ENCODE measurements at regions not wholly inside any gene's neighbourhood (a gene's known extent, or its start where the extent isn't known, plus 50 kb on each side); places are given as distances from the start of the nearest gene placed in this dataset.

DNA sequence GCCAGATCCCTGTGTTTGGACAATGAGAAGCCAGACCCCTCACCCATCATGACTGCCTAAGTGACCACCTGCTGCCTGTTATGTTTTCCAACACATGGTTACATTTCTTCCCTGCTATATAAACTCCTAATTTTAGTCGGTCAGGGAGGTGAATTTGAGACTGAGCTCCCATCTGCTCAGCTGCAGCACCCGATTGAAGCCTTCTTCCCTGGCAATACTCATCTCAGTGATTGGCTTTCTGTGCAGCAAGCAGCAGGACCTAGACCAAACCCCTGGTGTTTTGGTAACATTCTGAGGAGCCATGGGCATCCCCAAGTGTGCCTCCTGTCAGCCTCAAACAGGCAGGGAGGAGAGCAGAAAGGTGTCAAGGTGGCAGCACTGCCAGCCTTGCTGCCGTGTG is 141.2 kb downstream of the CD8B2 start:
- WGBS (ENCODE audit: insufficient coverage, low coverage, low lambda C conversion rate, missing lambda C conversion rate) = 91% methylated on average over 3 of the region's 3 CpGs
- DNase-seq (no peak), ATAC-seq (no peak)
- no peaks in the 10 kb centered on the region for H3K36me3 ChIP-seq
- H3K4me3 ChIP-seq = no peak overlapping the region
- H3K9me3 ChIP-seq = no peaks in the 10 kb centered on the region
- H3K27ac ChIP-seq = no peak overlapping the region
- no peaks in the 10 kb centered on the region for H3K4me1 ChIP-seq
- TF ChIP-seq, protein P1, sequence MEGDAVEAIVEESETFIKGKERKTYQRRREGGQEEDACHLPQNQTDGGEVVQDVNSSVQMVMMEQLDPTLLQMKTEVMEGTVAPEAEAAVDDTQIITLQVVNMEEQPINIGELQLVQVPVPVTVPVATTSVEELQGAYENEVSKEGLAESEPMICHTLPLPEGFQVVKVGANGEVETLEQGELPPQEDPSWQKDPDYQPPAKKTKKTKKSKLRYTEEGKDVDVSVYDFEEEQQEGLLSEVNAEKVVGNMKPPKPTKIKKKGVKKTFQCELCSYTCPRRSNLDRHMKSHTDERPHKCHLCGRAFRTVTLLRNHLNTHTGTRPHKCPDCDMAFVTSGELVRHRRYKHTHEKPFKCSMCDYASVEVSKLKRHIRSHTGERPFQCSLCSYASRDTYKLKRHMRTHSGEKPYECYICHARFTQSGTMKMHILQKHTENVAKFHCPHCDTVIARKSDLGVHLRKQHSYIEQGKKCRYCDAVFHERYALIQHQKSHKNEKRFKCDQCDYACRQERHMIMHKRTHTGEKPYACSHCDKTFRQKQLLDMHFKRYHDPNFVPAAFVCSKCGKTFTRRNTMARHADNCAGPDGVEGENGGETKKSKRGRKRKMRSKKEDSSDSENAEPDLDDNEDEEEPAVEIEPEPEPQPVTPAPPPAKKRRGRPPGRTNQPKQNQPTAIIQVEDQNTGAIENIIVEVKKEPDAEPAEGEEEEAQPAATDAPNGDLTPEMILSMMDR (IDR thresholded peaks at IDR 0.05) = no peak
- TF ChIP-seq POLR2A (IDR thresholded peaks at IDR 0.05) = no peak
- no peaks in the 10 kb centered on the region for H3K27me3 ChIP-seq
- intact Hi-C loops (cut with DNase I) = no loop called here

DNA sequence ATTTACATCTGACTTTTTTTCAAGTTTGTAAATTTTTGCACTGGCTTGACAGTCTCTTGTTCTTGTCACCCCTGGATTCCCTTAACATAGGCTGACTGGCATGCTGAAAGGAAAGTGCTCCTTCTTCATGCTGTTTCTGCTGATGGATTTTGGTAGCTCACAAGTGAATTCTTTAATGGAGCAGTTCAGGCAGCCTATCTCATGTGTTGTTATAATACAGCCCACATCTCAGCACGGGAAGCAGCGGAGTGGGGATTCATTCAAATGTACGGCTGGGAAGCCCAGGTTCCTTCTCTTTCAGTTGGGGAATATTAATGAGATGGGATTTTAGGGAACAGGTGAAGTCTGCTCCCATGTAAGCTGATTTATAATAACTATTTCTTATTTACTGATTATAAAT is 142.8 kb downstream of the CD8B2 start:
- no peak for DNase-seq
- H3K9me3 ChIP-seq = no peaks in the 10 kb centered on the region
- intact Hi-C loops (cut with DNase I) = no loop called here
- ATAC-seq = no peak
- H3K27ac ChIP-seq = no peak overlapping the region
- WGBS (ENCODE audit: insufficient coverage, low coverage, low lambda C conversion rate, missing lambda C conversion rate) = 61% methylated on average over 3 of the region's 3 CpGs
- H3K27me3 ChIP-seq = no peaks in the 10 kb centered on the region
- H3K4me3 ChIP-seq = no peak overlapping the region
- H3K4me1 ChIP-seq = no peaks in the 10 kb centered on the region
- H3K36me3 ChIP-seq = no peaks in the 10 kb centered on the region
- no peak for TF ChIP-seq POLR2A (IDR thresholded peaks at IDR 0.05)
- TF ChIP-seq, protein P1 (IDR thresholded peaks at IDR 0.05) = no peak

DNA sequence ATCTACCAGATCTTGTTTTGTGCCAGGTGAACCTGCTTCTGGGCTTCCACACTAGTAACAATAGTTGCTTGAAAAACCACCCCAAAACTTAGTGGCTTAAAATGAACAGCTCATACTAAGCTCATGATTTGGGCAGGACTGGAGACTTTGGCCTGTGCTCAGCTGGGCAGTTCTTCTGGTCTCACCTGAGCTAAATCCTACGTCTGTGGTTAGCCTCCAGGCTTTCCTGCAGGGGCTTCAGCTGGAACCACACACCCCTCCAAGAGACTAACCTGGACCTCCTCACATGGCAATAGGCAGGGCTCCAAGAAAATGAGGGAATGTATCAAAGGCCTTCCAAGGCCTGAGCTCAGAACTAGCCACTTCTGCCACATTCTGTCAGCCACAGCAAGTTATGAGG is 144.1 kb downstream of the CD8B2 start:
- TF ChIP-seq, protein P1 (IDR thresholded peaks at IDR 0.05) = no peak
- TF ChIP-seq POLR2A (IDR thresholded peaks at IDR 0.05) = no peak
- WGBS (ENCODE audit: insufficient coverage, low coverage, low lambda C conversion rate, missing lambda C conversion rate) = no CpG with 5 or more reads among the region's 1 CpG
- intact Hi-C loops (cut with DNase I) = no loop called here
- Histone ChIP-seq H3K27ac (no peak overlapping the region), H3K4me1 (no peaks in the 10 kb centered on the region), H3K4me3 (no peak overlapping the region), H3K27me3 (no peaks in the 10 kb centered on the region), H3K36me3 (no peaks in the 10 kb centered on the region), H3K9me3 (no peaks in the 10 kb centered on the region)
- ATAC-seq (no peak), DNase-seq (no peak)

DNA sequence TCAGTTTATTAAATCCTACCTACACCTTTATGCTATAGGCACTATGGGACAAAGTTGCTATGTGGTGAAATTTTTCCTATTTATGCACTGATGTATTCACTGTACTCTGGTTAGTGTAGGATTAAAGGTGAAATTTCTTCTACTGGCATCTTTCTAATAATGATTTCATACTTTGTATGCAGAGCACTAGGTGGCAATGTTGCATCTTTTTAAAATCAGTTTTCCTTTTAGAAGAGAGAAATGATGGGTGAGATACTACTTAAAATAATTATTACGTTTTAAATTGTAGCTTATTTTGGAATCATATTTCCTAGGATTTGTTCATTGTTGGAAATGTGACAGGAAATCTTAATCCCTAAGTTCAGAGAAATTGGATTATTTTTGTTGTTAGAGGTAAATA is 150.9 kb downstream of the CD8B2 start:
- WGBS (ENCODE audit: insufficient coverage, low coverage, low lambda C conversion rate, missing lambda C conversion rate) = 0% methylated on average over 1 of the region's 1 CpG
- TF ChIP-seq, protein P1 (IDR thresholded peaks at IDR 0.05) = peak; percentile 32 to 40 (median 37)
- TF ChIP-seq POLR2A (IDR thresholded peaks at IDR 0.05) = no peak
- DNase-seq = no peak
- Histone ChIP-seq H3K27ac (no peak overlapping the region), H3K36me3 (no peaks in the 10 kb centered on the region), H3K4me1 (no peaks in the 10 kb centered on the region), H3K9me3 (no peaks in the 10 kb centered on the region), H3K27me3 (no peaks in the 10 kb centered on the region), H3K4me3 (no peak overlapping the region)
- intact Hi-C loops (cut with DNase I) = no loop called here
- ATAC-seq = peak in 2 of 4 donors; percentile 30 to 37

DNA sequence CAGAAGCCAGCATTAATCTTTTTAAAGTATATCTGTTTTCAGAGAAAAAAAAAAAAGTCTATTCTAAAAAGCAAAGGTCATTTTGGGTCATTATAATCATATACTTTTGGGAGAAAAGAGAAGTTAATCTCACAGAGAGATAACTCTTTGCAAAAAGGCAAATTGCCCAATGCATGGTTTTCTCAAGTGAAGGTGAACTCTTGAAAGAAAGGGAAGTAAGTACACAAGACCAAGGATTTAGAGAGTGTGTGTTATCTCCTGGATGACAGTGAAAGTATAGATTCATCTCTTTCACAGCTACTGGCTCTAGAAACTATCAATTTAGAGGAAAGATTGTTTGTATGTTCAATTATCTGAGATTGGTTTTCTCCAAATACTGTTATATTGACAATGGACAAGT is 151.4 kb downstream of the CD8B2 start:
- no peak for ATAC-seq
- TF ChIP-seq, protein P1 (IDR thresholded peaks at IDR 0.05) = no peak
- no peak for TF ChIP-seq POLR2A (IDR thresholded peaks at IDR 0.05)
- intact Hi-C loops (cut with DNase I) = no loop called here

More for the DNA sequence above, 151.4 kb downstream of the CD8B2 start:
- Histone ChIP-seq H3K27ac (no peak overlapping the region), H3K9me3 (no peaks in the 10 kb centered on the region), H3K36me3 (no peaks in the 10 kb centered on the region), H3K4me3 (no peak overlapping the region), H3K4me1 (no peaks in the 10 kb centered on the region), H3K27me3 (no peaks in the 10 kb centered on the region)
- DNase-seq = no peak

Data from right lobe of liver (tissue), 6 donors.